Osteoblast (primary cell): ENCODE measurements at regions not wholly inside any gene's neighbourhood (a gene's known extent, or its start where the extent isn't known, plus 50 kb on each side); places are given as distances from the start of the nearest gene placed in this dataset.
A peak's percentile ranks its signal among the peaks of the same experiment; 100 is the strongest.

Experiments
- DNase-seq: peaks from one replicate; pipeline ENCODE4 v3.0.0; 2011; ENCODE audit warnings: low spot score, mixed read lengths; ENCODE audit not compliant: insufficient read length; ENCODE audit errors: missing footprints
- H2AFZ ChIP-seq: 2 replicates; pipeline ENCODE4 v1.6.0; 2011; ENCODE audit warnings: mild to moderate bottlenecking, low read length
- H3K27ac ChIP-seq: 2 replicates; pipeline ENCODE4 v1.5.1; 2011; ENCODE audit warnings: mild to moderate bottlenecking, low read depth, low read length, moderate library complexity
- H3K27me3 ChIP-seq: 2 replicates; pipeline ENCODE4 v1.6.0; 2012; ENCODE audit warnings: mild to moderate bottlenecking, control low read depth, inconsistent platforms, low read length, moderate library complexity; ENCODE audit not compliant: insufficient read depth
- H3K36me3 ChIP-seq: 2 replicates; pipeline ENCODE4 v1.5.1; 2011; ENCODE audit warnings: mild to moderate bottlenecking, low read length, control low read depth, moderate library complexity; ENCODE audit not compliant: insufficient read depth
- H3K4me1 ChIP-seq: 2 replicates; pipeline ENCODE4 v1.5.1; 2011; ENCODE audit warnings: mild to moderate bottlenecking, low read length, control low read depth, moderate library complexity; ENCODE audit not compliant: insufficient read depth
- H3K4me2 ChIP-seq: 2 replicates; pipeline ENCODE4 v1.6.0; 2011; ENCODE audit warnings: mild to moderate bottlenecking, low read length; ENCODE audit not compliant: insufficient read depth
- H3K4me3 ChIP-seq: fragments of 200-600 bp; sonication (generic); 3 replicates; pipeline ENCODE4 v1.5.1; 2012; ENCODE audit warnings: mild to moderate bottlenecking, low read length, inconsistent platforms; ENCODE audit not compliant: insufficient read depth
- H3K79me2 ChIP-seq: 2 replicates; pipeline ENCODE4 v1.6.0; 2012; ENCODE audit warnings: mild to moderate bottlenecking, low read length, control low read depth, inconsistent platforms; ENCODE audit not compliant: insufficient read depth
- H3K9me3 ChIP-seq: 2 replicates; pipeline ENCODE4 v1.5.1; 2011; ENCODE audit warnings: low read depth, low read length, control low read depth
- H4K20me1 ChIP-seq: 2 replicates; pipeline ENCODE4 v1.6.0; 2012; ENCODE audit warnings: mild to moderate bottlenecking, low read length, control low read depth; ENCODE audit not compliant: insufficient read depth
- CTCF ChIP-seq: IDR thresholded peaks from 2 replicates; pipeline ENCODE4 v1.5.1; 2011; ENCODE audit warnings: mild to moderate bottlenecking, low read depth, low read length, moderate library complexity; ENCODE audit errors: extremely low read depth

- no peak for TF ChIP-seq CTCF
- Histone ChIP-seq H2AFZ (no peak overlapping the region), H3K4me1 (no peaks in the 10 kb centered on the region), H3K4me2 (no peak overlapping the region), H3K4me3 (no peak overlapping the region), H3K27ac (no peak overlapping the region), H3K9me3 (no peaks in the 10 kb centered on the region), H3K27me3 (no peaks in the 10 kb centered on the region), H3K36me3 (no peaks in the 10 kb centered on the region), H4K20me1 (no peaks in the 10 kb centered on the region), H3K79me2 (no peaks in the 10 kb centered on the region)
- DNase-seq, result no peak
Measured at GRCh38 chr1:172776071-172776470, 117.2 kb downstream of the FASLG start.

- Histone ChIP-seq H3K27ac (no peak overlapping the region), H2AFZ (no peak overlapping the region), H3K36me3 (no peaks in the 10 kb centered on the region), H3K4me1 (no peaks in the 10 kb centered on the region), H3K27me3 (no peaks in the 10 kb centered on the region), H3K4me2 (no peak overlapping the region), H3K9me3 (no peaks in the 10 kb centered on the region), H3K79me2 (no peaks in the 10 kb centered on the region), H4K20me1 (no peaks in the 10 kb centered on the region), H3K4me3 (no peak overlapping the region)
- DNase-seq, result no peak
- TF ChIP-seq CTCF, result no peak
Measured at GRCh38 chr1:172777767-172778166, 118.9 kb downstream of the FASLG start.

GRCh38 chr1:172778456-172779455, 119.9 kb downstream of the FASLG start:
- no peaks in the 10 kb centered on the region for H3K4me1 ChIP-seq
- H3K79me2 ChIP-seq, result no peaks in the 10 kb centered on the region
- H3K4me2 ChIP-seq, result peak overlapping the region; percentile 57

More at GRCh38 chr1:172778456-172779455, 119.9 kb downstream of the FASLG start:
- no peaks in the 10 kb centered on the region for H3K36me3 ChIP-seq
- no peak for DNase-seq
- TF ChIP-seq CTCF, result peak; percentile 36
- no peaks in the 10 kb centered on the region for H3K27me3 ChIP-seq
- H2AFZ ChIP-seq, result peak overlapping the region; percentile 21
- peak overlapping the region; percentile 8 for H3K4me3 ChIP-seq
- H3K9me3 ChIP-seq, result no peaks in the 10 kb centered on the region
- H4K20me1 ChIP-seq, result no peaks in the 10 kb centered on the region
- H3K27ac ChIP-seq, result no peak overlapping the region
